ENCODE measurements at regions not wholly inside any gene's neighbourhood (a gene's known extent, or its start where the extent isn't known, plus 50 kb on each side); places are given as distances from the start of the nearest gene placed in this dataset.

DNA sequence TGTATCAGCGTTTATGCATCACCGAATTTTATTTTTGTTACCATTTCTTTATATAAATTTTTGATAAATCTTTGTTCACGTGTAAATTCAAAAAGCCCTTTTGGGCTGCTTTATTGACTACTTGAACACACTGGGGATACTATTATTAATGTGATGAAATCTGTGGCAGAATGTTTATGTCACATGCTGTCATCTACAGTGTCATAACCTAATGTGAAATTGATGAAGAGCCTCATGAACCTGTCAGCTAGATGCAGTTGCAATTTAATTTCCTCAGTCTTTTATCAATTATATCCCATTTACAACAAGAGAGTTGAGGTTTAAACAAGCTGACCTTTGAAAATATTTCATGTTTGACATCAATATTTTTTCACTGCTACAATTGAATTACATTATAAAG lies 1100.4 kb upstream of the COX7C start:
- TF ChIP-seq, protein P1, sequence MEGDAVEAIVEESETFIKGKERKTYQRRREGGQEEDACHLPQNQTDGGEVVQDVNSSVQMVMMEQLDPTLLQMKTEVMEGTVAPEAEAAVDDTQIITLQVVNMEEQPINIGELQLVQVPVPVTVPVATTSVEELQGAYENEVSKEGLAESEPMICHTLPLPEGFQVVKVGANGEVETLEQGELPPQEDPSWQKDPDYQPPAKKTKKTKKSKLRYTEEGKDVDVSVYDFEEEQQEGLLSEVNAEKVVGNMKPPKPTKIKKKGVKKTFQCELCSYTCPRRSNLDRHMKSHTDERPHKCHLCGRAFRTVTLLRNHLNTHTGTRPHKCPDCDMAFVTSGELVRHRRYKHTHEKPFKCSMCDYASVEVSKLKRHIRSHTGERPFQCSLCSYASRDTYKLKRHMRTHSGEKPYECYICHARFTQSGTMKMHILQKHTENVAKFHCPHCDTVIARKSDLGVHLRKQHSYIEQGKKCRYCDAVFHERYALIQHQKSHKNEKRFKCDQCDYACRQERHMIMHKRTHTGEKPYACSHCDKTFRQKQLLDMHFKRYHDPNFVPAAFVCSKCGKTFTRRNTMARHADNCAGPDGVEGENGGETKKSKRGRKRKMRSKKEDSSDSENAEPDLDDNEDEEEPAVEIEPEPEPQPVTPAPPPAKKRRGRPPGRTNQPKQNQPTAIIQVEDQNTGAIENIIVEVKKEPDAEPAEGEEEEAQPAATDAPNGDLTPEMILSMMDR (IDR thresholded peaks at IDR 0.05; ENCODE audit: poor library complexity, severe bottlenecking) = no peak
- TF ChIP-seq REST (IDR thresholded peaks at IDR 0.05; ENCODE audit: borderline replicate concordance) (no peak), MXI1 (conservative IDR thresholded peaks at IDR 0.05; ENCODE audit: poor library complexity, severe bottlenecking) (no peak), EP300 (conservative IDR thresholded peaks at IDR 0.05; ENCODE audit: poor library complexity, severe bottlenecking) (peak; percentile 57), SMC3 (conservative IDR thresholded peaks at IDR 0.05; ENCODE audit: poor library complexity) (no peak)

Data from neural cell (in vitro differentiated cells).